ENCODE measurements at regions not wholly inside any gene's neighbourhood (a gene's known extent, or its start where the extent isn't known, plus 50 kb on each side); places are given as distances from the start of the nearest gene placed in this dataset.

GRCh38 chr7:112615701-112616100, 134.9 kb downstream of the LSMEM1 start:
- Histone ChIP-seq H3K36me3 (ENCODE audit: insufficient read depth, low read length) (no peaks in the 10 kb centered on the region), H3K27me3 (ENCODE audit: insufficient read depth, low read depth, low read length) (no peaks in the 10 kb centered on the region), H3K4me3 (ENCODE audit: low read length) (no peak overlapping the region), H2AFZ (ENCODE audit: low read depth, low read length) (no peak overlapping the region), H3K9me2 (ENCODE audit: insufficient read depth, low read length) (no peaks in the 10 kb centered on the region), H3K79me2 (replicated peaks; ENCODE audit: insufficient read depth, low read length) (no peaks in the 10 kb centered on the region), H3F3A (ENCODE audit: insufficient read depth, low read length, poor library complexity, severe bottlenecking) (no peaks in the 10 kb centered on the region), H3K9ac (ENCODE audit: low read length) (no peak overlapping the region), H3K27ac (ENCODE audit: low read length) (no peak overlapping the region), H3K4me2 (ENCODE audit: low read length) (no peak overlapping the region), H4K20me1 (ENCODE audit: insufficient read depth) (no peaks in the 10 kb centered on the region), H3K9me3 (ENCODE audit: low read length) (no peaks in the 10 kb centered on the region)
- TF ChIP-seq CTCF (IDR thresholded peaks at IDR 0.05; ENCODE audit: poor library complexity, severe bottlenecking): no peak

- Histone ChIP-seq H3K4me3 (ENCODE audit: low read length) (no peak overlapping the region), H3K36me3 (ENCODE audit: insufficient read depth, low read length) (no peaks in the 10 kb centered on the region), H2AFZ (ENCODE audit: low read depth, low read length) (no peak overlapping the region), H3K27ac (ENCODE audit: low read length) (no peak overlapping the region), H3F3A (ENCODE audit: insufficient read depth, low read length, poor library complexity, severe bottlenecking) (no peaks in the 10 kb centered on the region), H4K20me1 (ENCODE audit: insufficient read depth) (no peaks in the 10 kb centered on the region), H3K9ac (ENCODE audit: low read length) (no peak overlapping the region), H3K27me3 (ENCODE audit: insufficient read depth, low read depth, low read length) (no peaks in the 10 kb centered on the region), H3K4me2 (ENCODE audit: low read length) (no peak overlapping the region), H3K9me2 (ENCODE audit: insufficient read depth, low read length) (no peaks in the 10 kb centered on the region), H3K9me3 (ENCODE audit: low read length) (no peaks in the 10 kb centered on the region), H3K79me2 (replicated peaks; ENCODE audit: insufficient read depth, low read length) (no peaks in the 10 kb centered on the region)
- TF ChIP-seq EP300 (conservative IDR thresholded peaks at IDR 0.05; ENCODE audit: poor library complexity, severe bottlenecking) (no peak), POLR2AphosphoS5 (IDR thresholded peaks at IDR 0.05) (no peak), TAF1 (IDR thresholded peaks at IDR 0.05; ENCODE audit: low read depth) (no peak), MXI1 (conservative IDR thresholded peaks at IDR 0.05; ENCODE audit: poor library complexity, severe bottlenecking) (no peak), CTCF (IDR thresholded peaks at IDR 0.05; ENCODE audit: poor library complexity, severe bottlenecking) (no peak), EZH2 (IDR thresholded peaks at IDR 0.05; ENCODE audit: borderline replicate concordance, insufficient read depth, low read length, poor library complexity, severe bottlenecking) (no peak), RAD21 (conservative IDR thresholded peaks at IDR 0.05) (no peak), SMC3 (conservative IDR thresholded peaks at IDR 0.05; ENCODE audit: poor library complexity) (no peak), REST (IDR thresholded peaks at IDR 0.05; ENCODE audit: borderline replicate concordance) (no peak)
Measured at GRCh38 chr7:112616295-112616694, 135.5 kb downstream of the LSMEM1 start.
